HG03342 (cell line): ENCODE measurements at regions not wholly inside any gene's neighbourhood (a gene's known extent, or its start where the extent isn't known, plus 50 kb on each side); places are given as distances from the start of the nearest gene placed in this dataset.

ENCODE experiments used
- ATAC-seq: cut with Tn5 transposase; IDR thresholded peaks from one replicate; pipeline ENCODE4 v1.9.1; 2021; ENCODE audit warnings: mild to moderate bottlenecking, moderate library complexity; ENCODE audit not compliant: unreplicated experiment

DNA sequence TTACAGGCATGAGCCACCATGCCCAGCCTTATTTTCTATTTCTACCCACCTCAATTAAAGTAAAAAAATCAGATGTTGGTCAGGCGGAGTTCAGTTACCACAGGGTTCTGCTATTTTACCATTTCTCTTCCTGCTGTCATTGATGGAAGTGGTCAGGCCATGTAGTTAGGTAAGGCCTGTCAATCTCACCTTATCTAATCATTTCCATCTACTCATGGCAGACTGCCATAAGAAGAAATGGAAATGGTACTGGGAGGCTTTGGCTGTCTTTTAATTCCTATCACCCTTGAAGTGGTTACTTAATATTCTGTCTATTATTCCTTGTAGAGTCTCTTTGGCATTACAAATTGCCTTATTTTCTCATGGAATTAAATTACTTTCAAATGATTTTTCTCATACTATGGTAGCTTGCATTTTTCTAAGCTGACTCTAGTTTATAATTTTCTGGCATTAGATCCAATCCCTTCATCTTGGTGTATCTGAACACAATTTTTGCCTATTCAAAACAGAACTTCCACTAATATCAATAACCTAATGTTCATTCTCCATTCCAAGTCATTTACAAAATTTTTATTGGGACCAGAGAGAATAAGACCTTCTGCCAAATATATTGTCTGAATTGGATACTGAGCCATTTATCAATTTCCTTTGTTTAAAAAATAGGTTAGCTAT is 198.7 kb downstream of the DACT1 start:
- ATAC-seq = no peak

DNA sequence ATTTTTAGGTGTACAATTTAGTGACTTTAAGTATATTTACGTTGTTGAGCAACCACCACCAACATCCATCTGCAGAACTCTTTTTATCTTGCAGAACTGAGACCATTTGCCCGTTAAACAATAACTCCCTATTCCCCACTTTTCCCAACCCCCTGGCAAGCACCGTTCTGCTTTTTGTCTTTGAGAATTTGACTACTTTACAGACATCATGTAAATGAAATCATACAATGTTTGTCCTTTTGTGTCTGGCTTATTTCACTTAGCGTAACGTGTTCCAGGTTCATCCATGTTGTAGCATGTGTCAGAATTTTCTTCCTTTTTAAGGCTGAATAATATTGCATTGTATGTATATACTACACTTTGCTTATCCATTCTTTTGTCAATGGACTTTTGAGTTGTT is 201.5 kb downstream of the DACT1 start:
- ATAC-seq = no peak

GRCh38 chr14:58844544-58844943 is 206.8 kb downstream of the DACT1 start:
- no peak for ATAC-seq

DNA sequence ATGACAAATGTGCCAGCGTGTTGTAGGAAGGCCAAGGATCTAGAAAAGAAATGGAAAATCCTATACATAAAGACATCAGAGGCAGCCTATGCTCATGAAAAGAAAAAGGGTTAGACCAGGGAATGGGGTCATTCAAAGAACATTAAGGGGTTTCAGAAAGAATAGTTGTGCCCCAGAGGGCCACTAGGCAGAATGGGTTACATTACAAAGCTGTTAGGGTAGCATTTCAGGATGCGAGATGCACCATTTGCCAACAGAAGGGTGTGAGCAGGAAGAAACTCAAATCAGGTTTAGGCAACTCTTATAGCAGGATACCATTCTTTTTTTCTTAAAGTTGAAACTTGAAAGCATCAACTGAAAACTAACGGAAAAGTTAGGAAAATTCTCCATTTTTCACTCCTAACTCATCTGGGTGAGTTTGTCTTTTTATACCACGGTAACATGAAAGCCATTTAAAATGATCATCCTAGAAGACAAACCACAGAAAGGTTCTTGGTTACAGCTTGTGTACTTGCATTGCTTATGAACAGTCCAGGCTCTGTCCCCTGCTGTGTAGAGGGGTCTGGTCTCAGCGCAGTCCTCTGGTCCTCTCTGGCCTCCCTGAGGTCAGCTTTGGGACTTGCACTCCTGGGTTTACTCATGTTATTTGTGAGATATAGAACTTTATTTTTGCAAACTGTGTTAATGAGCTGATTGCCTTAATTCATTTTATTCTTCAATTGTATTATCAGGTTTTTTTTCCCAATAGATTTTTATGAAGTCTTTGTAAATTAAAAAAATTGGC is 209.1 kb downstream of the DACT1 start:
- no peak for ATAC-seq

DNA sequence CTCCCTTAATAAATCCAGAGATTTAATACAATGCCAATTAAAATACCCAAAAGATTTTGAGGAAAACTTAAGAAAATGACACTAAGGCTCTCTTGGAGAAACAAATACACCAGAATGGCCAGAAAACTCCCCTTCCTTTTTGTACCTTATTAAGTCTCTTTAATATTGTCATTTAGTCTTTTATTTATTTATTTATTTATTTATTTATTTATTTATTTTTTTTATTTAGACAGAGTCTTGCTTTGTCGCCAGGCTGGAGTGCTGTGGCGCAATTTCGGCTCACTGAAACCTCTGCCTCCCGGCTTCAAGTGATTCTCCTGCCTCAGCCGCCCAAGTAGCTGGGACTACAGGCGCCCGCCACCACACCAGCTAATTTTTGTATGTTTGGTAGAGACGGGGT is 210.6 kb downstream of the DACT1 start:
- no peak for ATAC-seq

DNA sequence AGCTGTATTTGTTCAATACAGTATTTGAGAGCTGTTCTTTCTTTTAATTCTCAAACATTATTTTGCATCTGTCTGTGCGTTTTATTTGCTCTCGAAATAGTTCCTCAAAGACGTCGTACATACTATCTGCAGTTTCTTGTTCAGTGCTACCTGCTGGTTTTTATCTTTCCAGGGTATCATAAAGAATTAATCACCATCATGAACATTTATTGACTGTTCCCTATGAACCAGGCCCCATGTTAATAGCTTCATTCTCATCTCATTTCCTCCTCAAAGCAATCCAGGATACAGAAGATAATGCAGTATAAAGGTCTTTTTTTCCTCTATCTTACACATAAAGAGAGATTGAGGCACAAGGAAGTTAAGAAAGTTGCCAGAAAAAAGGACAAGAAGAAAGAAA is 211.8 kb downstream of the DACT1 start:
- ATAC-seq = no peak

DNA sequence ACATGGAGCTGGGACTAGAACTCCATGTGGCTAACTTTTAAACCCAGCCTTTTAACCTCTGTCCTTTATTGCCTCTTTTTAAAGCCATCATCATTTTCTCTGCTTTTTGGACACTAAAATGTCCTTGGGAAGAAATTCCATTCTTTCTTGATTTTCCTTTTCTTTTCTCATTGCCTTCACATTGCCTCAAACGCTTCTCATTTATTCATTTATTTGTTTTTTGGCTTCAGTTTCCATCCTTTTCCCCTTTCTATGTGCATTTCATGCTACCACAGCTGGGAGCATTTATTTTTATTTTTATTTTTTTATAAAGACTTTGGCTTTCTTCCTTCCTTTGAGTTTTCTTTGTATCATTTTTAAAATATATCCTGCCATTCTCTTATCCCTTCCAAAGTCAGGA is 212.2 kb downstream of the DACT1 start:
- ATAC-seq = no peak

- no peak for ATAC-seq
Observed at GRCh38 chr14:58861586-58861985, 223.8 kb downstream of the DACT1 start.

- no peak for ATAC-seq
Observed at GRCh38 chr14:58862416-58863160, 224.8 kb downstream of the DACT1 start.

DNA sequence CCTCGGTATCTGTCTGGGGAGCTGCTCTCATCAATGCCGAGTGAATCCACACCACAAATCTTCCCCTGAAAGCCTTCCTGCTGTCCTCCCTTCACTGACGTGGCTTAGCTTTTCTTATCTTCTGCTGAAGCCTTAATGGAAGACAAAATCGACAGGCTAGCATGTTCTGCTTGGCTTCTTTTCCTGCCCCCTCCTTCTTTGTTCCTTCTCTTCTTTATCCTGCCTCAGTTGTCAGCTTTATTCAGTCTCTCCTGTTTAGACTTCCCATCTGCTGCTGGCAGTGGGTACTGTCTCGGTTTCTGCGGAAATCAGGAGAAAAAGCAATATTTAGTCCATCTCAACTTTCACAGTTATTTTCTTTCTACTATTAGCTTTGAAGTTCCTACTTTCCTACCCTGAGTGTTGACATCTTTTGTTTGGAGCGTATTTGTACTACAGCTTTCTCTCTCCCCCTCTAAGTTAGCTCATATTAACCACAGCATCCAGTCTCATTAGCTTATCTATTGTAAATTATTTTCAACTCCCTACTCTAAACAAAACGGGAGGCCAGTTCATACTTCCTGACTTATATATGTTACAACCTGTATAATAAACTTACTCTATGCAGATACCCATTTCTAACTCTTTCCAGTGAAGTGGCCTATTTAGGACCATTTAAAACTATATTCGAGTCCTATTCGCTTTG is 226.0 kb downstream of the DACT1 start:
- ATAC-seq = no peak

GRCh38 chr14:58864751-58865513 is 227.2 kb downstream of the DACT1 start:
- ATAC-seq = no peak

GRCh38 chr14:58865514-58866281 is 227.9 kb downstream of the DACT1 start:
- ATAC-seq = no peak

DNA sequence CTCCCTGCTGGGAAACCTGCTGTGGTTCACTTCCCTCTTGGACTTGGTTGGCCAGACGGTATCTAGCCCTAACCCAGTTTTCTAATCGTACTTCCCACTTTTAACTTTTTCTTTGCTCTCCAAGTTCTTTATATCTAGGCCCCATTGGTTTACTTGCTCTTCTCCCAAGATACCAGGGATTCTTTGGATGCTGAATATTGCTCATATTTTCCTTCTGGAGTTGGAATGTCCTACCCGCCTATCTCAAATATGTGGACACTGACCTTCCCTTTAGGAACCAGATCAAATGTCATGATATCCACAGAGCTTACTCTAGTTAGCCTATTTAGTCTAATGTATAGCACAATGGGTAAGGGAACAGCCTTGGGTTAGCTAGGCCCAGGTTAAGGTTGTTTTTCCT is 228.6 kb downstream of the DACT1 start:
- no peak for ATAC-seq

- no peak for ATAC-seq
Observed at GRCh38 chr14:58870961-58871360, 233.2 kb downstream of the DACT1 start.

DNA sequence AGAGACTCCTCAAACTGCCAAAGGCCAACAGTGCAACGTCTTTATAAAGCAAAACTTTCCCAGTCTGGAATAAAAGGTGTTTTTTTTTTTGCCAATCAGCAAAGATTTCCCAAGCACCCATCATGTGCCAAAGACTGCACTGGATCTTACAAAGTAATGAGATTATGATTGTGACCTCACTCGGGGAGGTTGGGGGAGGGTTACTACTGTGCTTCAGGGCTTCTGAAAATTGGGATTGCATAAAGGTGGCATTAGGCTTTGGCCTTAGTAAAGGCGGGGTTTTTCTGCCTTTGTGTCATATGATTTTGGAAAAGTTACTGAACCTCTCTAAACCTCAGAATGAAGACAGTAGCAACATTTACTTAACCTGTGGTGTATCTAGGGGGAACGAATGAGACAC is 233.8 kb downstream of the DACT1 start:
- ATAC-seq = no peak

DNA sequence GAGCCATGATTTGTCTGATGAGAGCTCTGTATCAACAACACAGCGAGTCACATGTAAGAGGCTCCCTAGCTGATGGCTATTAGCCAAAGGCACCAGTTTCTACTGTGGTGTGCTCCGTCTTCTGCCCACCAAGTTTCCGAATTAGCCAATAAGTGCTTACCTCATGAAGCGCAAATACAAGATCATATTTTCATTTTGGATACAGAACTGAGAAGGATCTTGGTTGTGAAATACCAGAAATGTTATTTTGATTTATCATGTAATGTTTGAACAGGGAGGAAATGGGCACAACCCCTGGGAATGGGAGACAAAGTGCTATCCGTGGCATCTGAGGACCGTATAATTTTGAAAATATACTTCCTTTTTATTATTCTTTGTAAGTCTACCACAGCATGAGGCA is 234.3 kb downstream of the DACT1 start:
- no peak for ATAC-seq

GRCh38 chr14:58873228-58873953 is 235.6 kb downstream of the DACT1 start:
- no peak for ATAC-seq

DNA sequence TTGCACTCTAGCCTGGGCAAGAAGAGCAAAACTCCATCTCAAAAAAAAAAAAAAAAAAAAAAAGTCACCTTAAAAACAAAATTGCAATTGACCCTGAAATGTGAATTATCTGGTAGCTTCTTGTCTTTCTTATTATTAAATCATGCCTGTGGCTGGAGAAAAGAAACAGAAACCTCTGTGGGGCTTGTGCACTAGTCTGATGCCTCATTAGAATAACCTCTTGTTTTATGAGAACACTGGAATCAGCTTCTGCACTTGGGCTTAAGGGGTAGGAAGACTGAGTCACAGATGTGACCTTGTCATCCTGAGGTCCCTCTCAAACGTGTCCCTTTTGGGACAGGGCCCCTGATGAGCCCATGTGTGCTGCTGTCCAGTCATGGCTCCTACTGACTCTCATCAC is 237.9 kb downstream of the DACT1 start:
- ATAC-seq = no peak

DNA sequence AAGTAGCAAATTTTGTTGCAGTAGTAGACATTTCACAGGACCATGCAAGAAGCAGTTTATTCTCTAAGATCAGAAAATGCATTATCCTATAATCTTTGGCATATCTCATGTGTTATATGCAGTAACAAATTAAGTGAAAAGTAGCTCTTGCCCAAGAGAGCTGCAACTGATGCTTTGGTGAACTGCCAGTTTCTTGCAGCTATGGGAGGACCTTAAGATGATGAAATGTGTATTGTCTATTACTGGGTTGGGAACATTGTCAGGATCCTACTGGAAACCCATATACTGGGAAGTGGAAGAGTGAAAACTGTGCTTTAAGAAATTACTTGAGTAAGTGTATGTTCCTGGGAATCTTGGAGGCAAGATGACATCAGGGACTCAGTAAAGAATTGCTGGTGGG is 238.8 kb downstream of the DACT1 start:
- no peak for ATAC-seq
